ENCODE measurements at regions not wholly inside any gene's neighbourhood (a gene's known extent, or its start where the extent isn't known, plus 50 kb on each side); places are given as distances from the start of the nearest gene placed in this dataset.

DNA sequence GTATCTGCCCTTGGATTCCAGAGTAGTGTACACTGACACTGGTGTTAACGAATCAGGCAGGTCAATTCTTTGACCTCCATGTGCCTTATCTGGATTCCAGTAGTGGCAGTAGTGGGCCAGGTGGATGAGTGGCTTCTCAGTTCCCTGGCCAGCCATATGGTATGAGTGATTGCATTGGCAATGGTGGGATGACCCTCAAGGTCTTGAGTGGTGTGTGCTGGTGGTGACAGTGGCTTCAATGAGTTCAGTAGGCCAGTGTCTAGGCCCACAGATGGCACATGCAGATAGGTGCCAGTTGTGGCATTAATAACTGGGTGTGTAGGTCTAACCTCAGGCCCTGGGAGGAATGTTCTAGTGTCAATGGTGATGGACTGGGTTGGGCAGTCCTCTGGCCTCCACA is 674.1 kb upstream of the NXPH2 start:
- TF ChIP-seq, protein P1, sequence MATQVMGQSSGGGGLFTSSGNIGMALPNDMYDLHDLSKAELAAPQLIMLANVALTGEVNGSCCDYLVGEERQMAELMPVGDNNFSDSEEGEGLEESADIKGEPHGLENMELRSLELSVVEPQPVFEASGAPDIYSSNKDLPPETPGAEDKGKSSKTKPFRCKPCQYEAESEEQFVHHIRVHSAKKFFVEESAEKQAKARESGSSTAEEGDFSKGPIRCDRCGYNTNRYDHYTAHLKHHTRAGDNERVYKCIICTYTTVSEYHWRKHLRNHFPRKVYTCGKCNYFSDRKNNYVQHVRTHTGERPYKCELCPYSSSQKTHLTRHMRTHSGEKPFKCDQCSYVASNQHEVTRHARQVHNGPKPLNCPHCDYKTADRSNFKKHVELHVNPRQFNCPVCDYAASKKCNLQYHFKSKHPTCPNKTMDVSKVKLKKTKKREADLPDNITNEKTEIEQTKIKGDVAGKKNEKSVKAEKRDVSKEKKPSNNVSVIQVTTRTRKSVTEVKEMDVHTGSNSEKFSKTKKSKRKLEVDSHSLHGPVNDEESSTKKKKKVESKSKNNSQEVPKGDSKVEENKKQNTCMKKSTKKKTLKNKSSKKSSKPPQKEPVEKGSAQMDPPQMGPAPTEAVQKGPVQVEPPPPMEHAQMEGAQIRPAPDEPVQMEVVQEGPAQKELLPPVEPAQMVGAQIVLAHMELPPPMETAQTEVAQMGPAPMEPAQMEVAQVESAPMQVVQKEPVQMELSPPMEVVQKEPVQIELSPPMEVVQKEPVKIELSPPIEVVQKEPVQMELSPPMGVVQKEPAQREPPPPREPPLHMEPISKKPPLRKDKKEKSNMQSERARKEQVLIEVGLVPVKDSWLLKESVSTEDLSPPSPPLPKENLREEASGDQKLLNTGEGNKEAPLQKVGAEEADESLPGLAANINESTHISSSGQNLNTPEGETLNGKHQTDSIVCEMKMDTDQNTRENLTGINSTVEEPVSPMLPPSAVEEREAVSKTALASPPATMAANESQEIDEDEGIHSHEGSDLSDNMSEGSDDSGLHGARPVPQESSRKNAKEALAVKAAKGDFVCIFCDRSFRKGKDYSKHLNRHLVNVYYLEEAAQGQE (IDR thresholded peaks at IDR 0.05; ENCODE audit: borderline replicate concordance), result no peak
- TF ChIP-seq, protein P1 (CRISPR knock-in tag; IDR thresholded peaks at IDR 0.05; ENCODE audit: low read depth), result no peak
- TF ChIP-seq BHLHE40 (IDR thresholded peaks at IDR 0.05; ENCODE audit: low read length), result no peak
- TF ChIP-seq, protein P2, sequence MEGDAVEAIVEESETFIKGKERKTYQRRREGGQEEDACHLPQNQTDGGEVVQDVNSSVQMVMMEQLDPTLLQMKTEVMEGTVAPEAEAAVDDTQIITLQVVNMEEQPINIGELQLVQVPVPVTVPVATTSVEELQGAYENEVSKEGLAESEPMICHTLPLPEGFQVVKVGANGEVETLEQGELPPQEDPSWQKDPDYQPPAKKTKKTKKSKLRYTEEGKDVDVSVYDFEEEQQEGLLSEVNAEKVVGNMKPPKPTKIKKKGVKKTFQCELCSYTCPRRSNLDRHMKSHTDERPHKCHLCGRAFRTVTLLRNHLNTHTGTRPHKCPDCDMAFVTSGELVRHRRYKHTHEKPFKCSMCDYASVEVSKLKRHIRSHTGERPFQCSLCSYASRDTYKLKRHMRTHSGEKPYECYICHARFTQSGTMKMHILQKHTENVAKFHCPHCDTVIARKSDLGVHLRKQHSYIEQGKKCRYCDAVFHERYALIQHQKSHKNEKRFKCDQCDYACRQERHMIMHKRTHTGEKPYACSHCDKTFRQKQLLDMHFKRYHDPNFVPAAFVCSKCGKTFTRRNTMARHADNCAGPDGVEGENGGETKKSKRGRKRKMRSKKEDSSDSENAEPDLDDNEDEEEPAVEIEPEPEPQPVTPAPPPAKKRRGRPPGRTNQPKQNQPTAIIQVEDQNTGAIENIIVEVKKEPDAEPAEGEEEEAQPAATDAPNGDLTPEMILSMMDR (IDR thresholded peaks at IDR 0.05 in 2 of 3, conservative IDR thresholded peaks at IDR 0.05 in 1 of 3; ENCODE audit: insufficient read depth in 2 of 3, low read depth in 1 of 3, low read length in 3 of 3), result no peak
- TF ChIP-seq, protein P3, sequence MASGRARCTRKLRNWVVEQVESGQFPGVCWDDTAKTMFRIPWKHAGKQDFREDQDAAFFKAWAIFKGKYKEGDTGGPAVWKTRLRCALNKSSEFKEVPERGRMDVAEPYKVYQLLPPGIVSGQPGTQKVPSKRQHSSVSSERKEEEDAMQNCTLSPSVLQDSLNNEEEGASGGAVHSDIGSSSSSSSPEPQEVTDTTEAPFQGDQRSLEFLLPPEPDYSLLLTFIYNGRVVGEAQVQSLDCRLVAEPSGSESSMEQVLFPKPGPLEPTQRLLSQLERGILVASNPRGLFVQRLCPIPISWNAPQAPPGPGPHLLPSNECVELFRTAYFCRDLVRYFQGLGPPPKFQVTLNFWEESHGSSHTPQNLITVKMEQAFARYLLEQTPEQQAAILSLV (tag; IDR thresholded peaks at IDR 0.05), result no peak
- no peak for TF ChIP-seq FOXK1 (CRISPR knock-in tag; IDR thresholded peaks at IDR 0.05; ENCODE audit: borderline replicate concordance)
- no peak for TF ChIP-seq CSDE1 (IDR thresholded peaks at IDR 0.05)
- TF ChIP-seq CREB1 (IDR thresholded peaks at IDR 0.05), result no peak
- TF ChIP-seq CREB1 (CRISPR knock-in tag; IDR thresholded peaks at IDR 0.05), result no peak
- TF ChIP-seq, protein P4, sequence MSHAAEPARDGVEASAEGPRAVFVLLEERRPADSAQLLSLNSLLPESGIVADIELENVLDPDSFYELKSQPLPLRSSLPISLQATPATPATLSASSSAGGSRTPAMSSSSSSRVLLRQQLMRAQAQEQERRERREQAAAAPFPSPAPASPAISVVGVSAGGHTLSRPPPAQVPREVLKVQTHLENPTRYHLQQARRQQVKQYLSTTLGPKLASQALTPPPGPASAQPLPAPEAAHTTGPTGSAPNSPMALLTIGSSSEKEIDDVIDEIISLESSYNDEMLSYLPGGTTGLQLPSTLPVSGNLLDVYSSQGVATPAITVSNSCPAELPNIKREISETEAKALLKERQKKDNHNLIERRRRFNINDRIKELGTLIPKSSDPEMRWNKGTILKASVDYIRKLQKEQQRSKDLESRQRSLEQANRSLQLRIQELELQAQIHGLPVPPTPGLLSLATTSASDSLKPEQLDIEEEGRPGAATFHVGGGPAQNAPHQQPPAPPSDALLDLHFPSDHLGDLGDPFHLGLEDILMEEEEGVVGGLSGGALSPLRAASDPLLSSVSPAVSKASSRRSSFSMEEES (CRISPR knock-in tag; IDR thresholded peaks at IDR 0.05), result no peak
- TF ChIP-seq, protein P5, sequence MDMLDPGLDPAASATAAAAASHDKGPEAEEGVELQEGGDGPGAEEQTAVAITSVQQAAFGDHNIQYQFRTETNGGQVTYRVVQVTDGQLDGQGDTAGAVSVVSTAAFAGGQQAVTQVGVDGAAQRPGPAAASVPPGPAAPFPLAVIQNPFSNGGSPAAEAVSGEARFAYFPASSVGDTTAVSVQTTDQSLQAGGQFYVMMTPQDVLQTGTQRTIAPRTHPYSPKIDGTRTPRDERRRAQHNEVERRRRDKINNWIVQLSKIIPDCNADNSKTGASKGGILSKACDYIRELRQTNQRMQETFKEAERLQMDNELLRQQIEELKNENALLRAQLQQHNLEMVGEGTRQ (CRISPR knock-in tag; IDR thresholded peaks at IDR 0.05), result no peak
- TF ChIP-seq NFXL1 (CRISPR knock-in tag; IDR thresholded peaks at IDR 0.05), result no peak
- no peak for TF ChIP-seq FOS (IDR thresholded peaks at IDR 0.05; ENCODE audit: extremely low read depth, insufficient read length)
- TF ChIP-seq BCL6 (CRISPR knock-in tag; IDR thresholded peaks at IDR 0.05), result no peak
- TF ChIP-seq HNRNPUL1 (IDR thresholded peaks at IDR 0.05; ENCODE audit: low read length), result no peak
- no peak for TF ChIP-seq NFRKB (IDR thresholded peaks at IDR 0.05; ENCODE audit: low read depth)
